Kidney (tissue), 13 donors: ENCODE measurements at regions not wholly inside any gene's neighbourhood (a gene's known extent, or its start where the extent isn't known, plus 50 kb on each side); places are given as distances from the start of the nearest gene placed in this dataset.

ENCODE experiments used
- DNase-seq, 5 donors: peaks; one replicate each; pipeline ENCODE4 v3.0.0-alpha.2; 2013 to 2020
- FAIRE-seq: peaks from 2 replicates; lab custom pipeline; 2012; peaks lifted over from hg19 to GRCh38; lab: Jason Lieb, UNC
- H3K27ac ChIP-seq, 2 donors: one replicate each; pipeline ENCODE4 v1.7.0; 2013; ENCODE audit warnings: low read depth in 2 of 2, low read length in 2 of 2, inconsistent platforms in 1 of 2
- H3K27me3 ChIP-seq: one replicate; pipeline ENCODE4 v1.7.1; 2013; ENCODE audit warnings: low read length, inconsistent platforms; ENCODE audit not compliant: control insufficient read depth, insufficient read depth
- H3K36me3 ChIP-seq, 3 donors: one replicate each; pipeline versions ENCODE4 v1.7.0 to v1.7.1; 2013; ENCODE audit warnings: low read length in 3 of 3, control low read depth in 1 of 3, inconsistent platforms in 1 of 3; ENCODE audit not compliant: insufficient read depth in 3 of 3, control insufficient read depth in 2 of 3
- H3K4me1 ChIP-seq, 3 donors: one replicate each; pipeline versions ENCODE4 v1.7.0 to v1.7.1; 2013; ENCODE audit warnings: low read length in 3 of 3, inconsistent platforms in 1 of 3, low read depth in 1 of 3; ENCODE audit not compliant: control insufficient read depth in 2 of 3, insufficient read depth in 2 of 3
- H3K4me3 ChIP-seq, 3 donors: one replicate each; pipeline versions ENCODE4 v1.7.0 to v1.8.1; 2013; ENCODE audit warnings: low read length in 3 of 3, control low read depth in 1 of 3, inconsistent platforms in 1 of 3
- H3K9ac ChIP-seq, 3 donors: one replicate each; pipeline versions ENCODE4 v1.7.0 to v1.7.1; 2013; ENCODE audit warnings: low read length in 3 of 3, control low read depth in 1 of 3, inconsistent platforms in 1 of 3
- H3K9me3 ChIP-seq, 3 donors: one replicate each; pipeline versions ENCODE4 v1.7.0 to v1.7.1; 2013; ENCODE audit warnings: low read length in 3 of 3, control low read depth in 1 of 3, inconsistent platforms in 1 of 3; ENCODE audit not compliant: control insufficient read depth in 2 of 3, insufficient read depth in 1 of 3
- CTCF ChIP-seq: IDR thresholded peaks from 3 replicates; pipeline ENCODE4 v1.5.1; 2012; ENCODE audit warnings: mild to moderate bottlenecking, moderate library complexity, borderline replicate concordance; ENCODE audit not compliant: insufficient read depth; ENCODE audit errors: extremely low read depth
- intact Hi-C: fragments of 100-400 bp; cut with DNase I; formaldehyde crosslinking; loops from one replicate; pipeline ENCODE4 v1.11.1; 2022
- donor health status: control.
- donor health status: control.
- donor health status: control.
- donor health status: control.
- donor health status: control.
- donor health status: DM: yes; HTN: yes; CAD: no.
- donor health status: Normal renal cell carcinoma (clear cell type).

GRCh38 chr11:134008634-134009071, 51.9 kb upstream of the IGSF9B start:
- intact Hi-C loops = no loop called here
- Histone ChIP-seq H3K27ac (no peak overlapping the region), H3K27me3 (no peaks in the 10 kb centered on the region), H3K4me3 (no peak overlapping the region), H3K36me3 (no peaks in the 10 kb centered on the region), H3K9ac (no peak overlapping the region), H3K9me3 (no peaks in the 10 kb centered on the region), H3K4me1 (no peaks in the 10 kb centered on the region)
- DNase-seq = peak in 1 of 5 donors; percentile 28
- FAIRE-seq = no peak
- no peak for TF ChIP-seq CTCF

- DNase-seq (no peak), FAIRE-seq (no peak)
- Histone ChIP-seq H3K9me3 (no peaks in the 10 kb centered on the region), H3K27me3 (no peaks in the 10 kb centered on the region), H3K27ac (no peak overlapping the region), H3K4me3 (no peak overlapping the region), H3K9ac (no peak overlapping the region), H3K36me3 (no peaks in the 10 kb centered on the region), H3K4me1 (no peaks in the 10 kb centered on the region)
- intact Hi-C loops = no loop called here
- no peak for TF ChIP-seq CTCF
These were observed 55.4 kb upstream of the JAM3 start for GRCh38 chr11:134013518-134013917.

- TF ChIP-seq CTCF = no peak
- intact Hi-C loops = no loop called here
- H3K27ac ChIP-seq = no peak overlapping the region
- H3K4me3 ChIP-seq = no peak overlapping the region
- H3K4me1 ChIP-seq = no peaks in the 10 kb centered on the region
- H3K9me3 ChIP-seq = no peaks in the 10 kb centered on the region
- H3K9ac ChIP-seq = no peak overlapping the region
- no peak for FAIRE-seq
- H3K36me3 ChIP-seq = no peaks in the 10 kb centered on the region
- no peaks in the 10 kb centered on the region for H3K27me3 ChIP-seq
- DNase-seq = peak in 3 of 5 donors; percentile 24 to 55 (median 54)
These were observed 54.4 kb upstream of the JAM3 start for GRCh38 chr11:134014511-134014910.

GRCh38 chr11:134015556-134015955, 53.3 kb upstream of the JAM3 start:
- Histone ChIP-seq H3K9me3 (no peaks in the 10 kb centered on the region), H3K36me3 (no peaks in the 10 kb centered on the region), H3K4me1 (no peaks in the 10 kb centered on the region), H3K27ac (no peak overlapping the region), H3K9ac (no peak overlapping the region), H3K4me3 (no peak overlapping the region), H3K27me3 (no peaks in the 10 kb centered on the region)
- intact Hi-C loops = no loop called here
- no peak for DNase-seq
- TF ChIP-seq CTCF = no peak
- no peak for FAIRE-seq
